Calu3 (cell line): ENCODE measurements at regions not wholly inside any gene's neighbourhood (a gene's known extent, or its start where the extent isn't known, plus 50 kb on each side); places are given as distances from the start of the nearest gene placed in this dataset.

Experiments used
- BruUV-seq: library from RNA; stranded (reverse); fragments of 400-500 nt; replicated peaks from 2 replicates; lab custom pipeline; 2021; lab: Mats Ljungman, UMichigan
- CTCF ChIA-PET: fragments of 300-600 bp; sonication (Branson Sonifier 250); formaldehyde crosslinking; loops from one replicate; lab custom pipeline; 2022; ENCODE audit warnings: antibody characterized with exemption; lab: Charles Lee
- DNase-seq: peaks from one replicate; pipeline ENCODE4 v3.0.0; 2022
- H3K27ac Mint-ChIP-seq: one replicate; pipeline ENCODE4 v1.8.0; 2022; ENCODE audit warnings: mixed read lengths; ENCODE audit not compliant: unreplicated experiment
- H3K27me3 Mint-ChIP-seq: one replicate; pipeline ENCODE4 v1.8.0; 2022; ENCODE audit warnings: mixed read lengths; ENCODE audit not compliant: unreplicated experiment
- H3K36me3 Mint-ChIP-seq: one replicate; pipeline ENCODE4 v1.8.0; 2022; ENCODE audit warnings: mild to moderate bottlenecking, moderate library complexity, mixed read lengths; ENCODE audit not compliant: insufficient read depth, unreplicated experiment
- H3K4me1 Mint-ChIP-seq: one replicate; pipeline ENCODE4 v1.8.0; 2022; ENCODE audit warnings: mild to moderate bottlenecking, low read depth, mixed read lengths; ENCODE audit not compliant: unreplicated experiment
- H3K4me3 Mint-ChIP-seq: one replicate; pipeline ENCODE4 v1.8.0; 2022; ENCODE audit warnings: mild to moderate bottlenecking, low read depth, moderate library complexity, mixed read lengths; ENCODE audit not compliant: unreplicated experiment
- H3K9me3 Mint-ChIP-seq: one replicate; pipeline ENCODE4 v1.8.0; 2022; ENCODE audit warnings: low read depth, mixed read lengths; ENCODE audit not compliant: unreplicated experiment
- intact Hi-C: fragments of 100-400 bp; cut with micrococcal nuclease; formaldehyde crosslinking; loops from one replicate; pipeline ENCODE4 v1.10.0; 2022; ENCODE audit not compliant: unreplicated experiment
- TF ChIP-seq, protein P1 (sequence below): fragments of 200-600 bp; IDR thresholded peaks from one replicate; pipeline ENCODE4 v1.8.0; 2022; ENCODE audit warnings: antibody characterized with exemption; ENCODE audit not compliant: unreplicated experiment

DNA sequence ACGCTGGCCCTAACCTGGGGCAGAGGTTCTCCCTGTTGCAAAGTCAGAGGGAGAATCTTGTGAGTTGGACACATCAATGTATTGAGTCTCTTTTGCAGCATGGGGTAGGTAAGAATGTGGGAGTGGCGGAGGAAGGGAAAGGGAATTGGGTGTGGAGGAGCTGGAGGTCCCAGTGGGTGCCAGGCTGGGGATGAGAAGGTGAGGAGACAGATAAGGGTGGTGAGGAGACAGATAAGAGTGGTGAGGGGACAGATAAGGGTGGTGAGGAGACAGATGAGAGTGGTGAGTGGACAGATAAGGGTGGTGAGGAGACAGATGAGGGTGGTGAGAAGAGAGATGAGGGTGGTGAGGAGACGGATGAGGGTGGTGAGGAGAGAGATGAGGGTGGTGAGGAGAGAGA, 72.9 kb upstream of the SFSWAP start:
- no peak for DNase-seq
- Mint-ChIP-seq H3K27ac (no peak overlapping the region), H3K4me3 (no peak overlapping the region), H3K4me1 (no peaks in the 10 kb centered on the region), H3K36me3 (no peaks in the 10 kb centered on the region), H3K9me3 (no peaks in the 10 kb centered on the region), H3K27me3 (peaks cover 83% of the 10 kb centered on the region)
- CTCF ChIA-PET: no interaction called here
- intact Hi-C loops: no loop called here
- TF ChIP-seq, protein P1, sequence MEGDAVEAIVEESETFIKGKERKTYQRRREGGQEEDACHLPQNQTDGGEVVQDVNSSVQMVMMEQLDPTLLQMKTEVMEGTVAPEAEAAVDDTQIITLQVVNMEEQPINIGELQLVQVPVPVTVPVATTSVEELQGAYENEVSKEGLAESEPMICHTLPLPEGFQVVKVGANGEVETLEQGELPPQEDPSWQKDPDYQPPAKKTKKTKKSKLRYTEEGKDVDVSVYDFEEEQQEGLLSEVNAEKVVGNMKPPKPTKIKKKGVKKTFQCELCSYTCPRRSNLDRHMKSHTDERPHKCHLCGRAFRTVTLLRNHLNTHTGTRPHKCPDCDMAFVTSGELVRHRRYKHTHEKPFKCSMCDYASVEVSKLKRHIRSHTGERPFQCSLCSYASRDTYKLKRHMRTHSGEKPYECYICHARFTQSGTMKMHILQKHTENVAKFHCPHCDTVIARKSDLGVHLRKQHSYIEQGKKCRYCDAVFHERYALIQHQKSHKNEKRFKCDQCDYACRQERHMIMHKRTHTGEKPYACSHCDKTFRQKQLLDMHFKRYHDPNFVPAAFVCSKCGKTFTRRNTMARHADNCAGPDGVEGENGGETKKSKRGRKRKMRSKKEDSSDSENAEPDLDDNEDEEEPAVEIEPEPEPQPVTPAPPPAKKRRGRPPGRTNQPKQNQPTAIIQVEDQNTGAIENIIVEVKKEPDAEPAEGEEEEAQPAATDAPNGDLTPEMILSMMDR: no peak
- BruUV-seq: no TSS peak

DNA sequence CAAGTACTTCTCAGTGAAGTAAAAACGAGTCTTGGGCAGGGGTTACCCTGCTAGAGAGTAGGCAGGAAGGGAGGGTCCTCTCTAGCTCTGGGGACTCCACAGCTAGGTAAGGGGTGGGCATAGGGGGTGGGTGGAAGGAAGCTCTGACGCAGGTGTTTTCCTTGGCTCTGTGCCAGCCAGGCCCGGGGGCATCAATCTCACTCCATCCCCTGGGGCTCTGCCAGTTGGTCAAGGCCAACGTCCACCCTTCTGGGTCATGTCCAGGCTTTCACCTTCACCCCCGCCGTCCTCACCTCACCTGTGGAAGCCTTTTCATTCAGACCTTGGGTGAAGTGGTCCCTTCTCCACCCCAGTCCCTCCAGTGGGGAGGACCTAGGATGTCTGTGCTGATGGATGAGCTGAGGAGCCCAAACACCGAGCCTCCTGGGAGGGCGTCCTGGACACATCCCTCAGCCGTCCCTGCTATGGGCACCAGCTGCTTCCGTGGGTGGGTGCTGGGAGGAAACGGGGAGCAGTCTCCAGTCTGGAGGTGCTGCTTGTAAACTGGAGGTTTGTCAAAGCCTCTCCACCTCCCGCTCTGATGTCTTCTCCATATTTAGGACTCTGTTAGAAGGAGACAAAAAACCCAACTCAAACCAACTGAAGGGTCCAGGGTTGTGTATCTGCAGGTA, 71.5 kb upstream of the SFSWAP start:
- DNase-seq: no peak
- BruUV-seq: no TSS peak
- Mint-ChIP-seq H3K27me3 (peaks cover 93% of the 10 kb centered on the region), H3K4me3 (no peak overlapping the region), H3K36me3 (no peaks in the 10 kb centered on the region), H3K9me3 (peaks cover 3% of the 10 kb centered on the region), H3K27ac (no peak overlapping the region), H3K4me1 (no peaks in the 10 kb centered on the region)
- intact Hi-C loops: no loop called here
- TF ChIP-seq, protein P1: no peak
- CTCF ChIA-PET: no interaction called here

DNA sequence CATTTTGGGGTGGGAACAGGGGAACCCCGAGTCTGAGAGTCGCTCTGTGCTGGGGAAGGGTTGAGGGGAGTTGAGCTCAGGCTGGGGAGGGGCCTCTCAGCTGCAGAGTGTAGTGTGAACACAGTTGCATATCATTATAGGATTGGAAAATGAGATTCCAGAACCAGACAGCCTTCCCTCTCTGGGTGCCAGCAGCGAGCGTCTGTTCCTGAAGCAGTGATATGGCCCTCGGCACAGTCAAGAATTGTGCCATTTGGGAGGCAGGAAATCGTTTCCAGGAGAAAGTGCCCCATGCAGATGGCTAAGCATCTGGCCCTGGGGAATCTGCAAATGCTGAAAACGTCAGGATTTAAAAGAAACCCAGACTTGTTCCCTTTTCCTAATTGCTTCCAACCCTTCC, 70.4 kb upstream of the SFSWAP start:
- H3K4me3 Mint-ChIP-seq: no peak overlapping the region
- no TSS peak for BruUV-seq
- peaks cover 93% of the 10 kb centered on the region for H3K27me3 Mint-ChIP-seq
- CTCF ChIA-PET: interaction anchor here (0.7 kb wide), 1 partner anchor 30 kb away, joined by 3 read pairs; no protein-coding TSS in a partner anchor
- no peaks in the 10 kb centered on the region for H3K36me3 Mint-ChIP-seq
- no peak overlapping the region for H3K27ac Mint-ChIP-seq
- DNase-seq: no peak
- no peaks in the 10 kb centered on the region for H3K4me1 Mint-ChIP-seq
- TF ChIP-seq, protein P1: no peak
- intact Hi-C loops: loop anchor here (5.0 kb wide), 1 partner anchor 328 kb away; no protein-coding TSS in a partner anchor
- H3K9me3 Mint-ChIP-seq: peaks cover 3% of the 10 kb centered on the region

DNA sequence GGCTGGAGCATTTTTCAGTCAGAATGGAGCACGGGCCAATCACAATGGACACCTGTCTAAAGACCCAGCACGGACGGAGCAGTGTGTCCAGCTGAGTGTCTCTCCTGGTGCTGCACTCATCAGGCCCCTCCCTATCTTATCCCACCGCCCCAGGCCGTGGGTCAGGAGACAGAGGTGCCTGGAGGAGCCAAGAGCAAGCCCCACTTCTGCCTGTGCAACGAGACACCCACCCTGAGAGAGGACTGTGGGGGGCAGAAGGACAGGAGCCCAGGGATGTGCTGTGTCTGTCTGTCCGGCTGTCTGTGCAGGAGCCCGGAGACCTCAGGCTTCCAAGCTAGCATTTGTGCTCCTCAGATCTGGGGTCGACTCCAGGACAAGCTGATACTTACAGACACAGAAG, 69.6 kb upstream of the SFSWAP start:
- peaks cover 93% of the 10 kb centered on the region for H3K27me3 Mint-ChIP-seq
- peaks cover 3% of the 10 kb centered on the region for H3K9me3 Mint-ChIP-seq
- H3K36me3 Mint-ChIP-seq: no peaks in the 10 kb centered on the region
- CTCF ChIA-PET: no interaction called here
- TF ChIP-seq, protein P1: no peak
- no peak overlapping the region for H3K27ac Mint-ChIP-seq
- no TSS peak for BruUV-seq
- H3K4me3 Mint-ChIP-seq: no peak overlapping the region
- H3K4me1 Mint-ChIP-seq: no peaks in the 10 kb centered on the region
- intact Hi-C loops: loop anchor here (5.0 kb wide), 1 partner anchor 329 kb away; no protein-coding TSS in a partner anchor
- no peak for DNase-seq
